IPS DF 6.9 (cell line): ENCODE measurements at regions not wholly inside any gene's neighbourhood (a gene's known extent, or its start where the extent isn't known, plus 50 kb on each side); places are given as distances from the start of the nearest gene placed in this dataset.
"Not testable (repeated sequence)": the region's sequence is repeated elsewhere in the genome, so short reads cannot be mapped to it uniquely, and the experiment has no call there.

Experiments
- DNase-seq: peaks from one replicate; pipeline ENCODE4 v3.0.0-alpha.2; 2013; ENCODE audit warnings: low read depth, low spot score
- H3K27ac ChIP-seq: one replicate; pipeline ENCODE4 v1.5.1; 2013; ENCODE audit warnings: low read length, control low read depth
- H3K27me3 ChIP-seq: 2 replicates; pipeline ENCODE4 v1.6.1; 2013; ENCODE audit warnings: mild to moderate bottlenecking, low read length; ENCODE audit not compliant: control insufficient read depth, insufficient read depth
- H3K36me3 ChIP-seq: 2 replicates; pipeline ENCODE4 v1.6.1; 2013; ENCODE audit warnings: low read length; ENCODE audit not compliant: control insufficient read depth, insufficient read depth
- H3K4me1 ChIP-seq: 2 replicates; pipeline ENCODE4 v1.6.1; 2013; ENCODE audit warnings: low read length; ENCODE audit not compliant: control insufficient read depth, insufficient read depth
- H3K4me3 ChIP-seq: 2 replicates; pipeline ENCODE4 v1.5.1; 2013; ENCODE audit warnings: mild to moderate bottlenecking, low read length
- H3K9me3 ChIP-seq: 2 replicates; pipeline ENCODE4 v1.6.1; 2013; ENCODE audit warnings: low read length, inconsistent platforms; ENCODE audit not compliant: control insufficient read depth, insufficient read depth
- WGBS: extraction: QIAGEN DNeasy Blood & Tissue Kit; methylation state at CpG from one replicate; pipeline ENCODE4 v1.1.7; 2013; ENCODE audit warnings: mixed read lengths, missing lambda C conversion rate; ENCODE audit not compliant: insufficient read length, insufficient coverage; 5-methylcytosine and 5-hydroxymethylcytosine counted together

GRCh38 chr6:112431803-112432202 lies 84.7 kb downstream of the RFPL4B start:
- Histone ChIP-seq H3K27ac (no peak overlapping the region), H3K27me3 (no peaks in the 10 kb centered on the region), H3K4me3 (no peak overlapping the region), H3K36me3 (no peaks in the 10 kb centered on the region), H3K4me1 (no peaks in the 10 kb centered on the region), H3K9me3 (no peaks in the 10 kb centered on the region)
- WGBS, result no CpG with 5 or more reads among the region's 2 CpGs
- DNase-seq, result no peak

GRCh38 chr6:112432853-112433252 lies 85.7 kb downstream of the RFPL4B start:
- Histone ChIP-seq H3K36me3 (no peaks in the 10 kb centered on the region), H3K9me3 (no peaks in the 10 kb centered on the region), H3K4me1 (no peaks in the 10 kb centered on the region), H3K4me3 (no peak overlapping the region), H3K27ac (no peak overlapping the region), H3K27me3 (no peaks in the 10 kb centered on the region)
- no peak for DNase-seq

- no peaks in the 10 kb centered on the region for H3K4me1 ChIP-seq
- DNase-seq, result no peak
- WGBS, result no CpG with 5 or more reads among the region's 1 CpG
Measured at GRCh38 chr6:112433457-112433856, 86.3 kb downstream of the RFPL4B start.

GRCh38 chr6:112434896-112435435 lies 87.8 kb downstream of the RFPL4B start:
- no peak overlapping the region for H3K4me3 ChIP-seq
- DNase-seq, result no peak
- H3K9me3 ChIP-seq, result no peaks in the 10 kb centered on the region
- no peaks in the 10 kb centered on the region for H3K36me3 ChIP-seq
- no peaks in the 10 kb centered on the region for H3K27me3 ChIP-seq
- no peak overlapping the region for H3K27ac ChIP-seq
- WGBS, result no CpG with 5 or more reads among the region's 2 CpGs
- H3K4me1 ChIP-seq, result no peaks in the 10 kb centered on the region

More at GRCh38 chr6:112433457-112433856, 86.3 kb downstream of the RFPL4B start:
- Histone ChIP-seq H3K9me3 (no peaks in the 10 kb centered on the region), H3K4me3 (no peak overlapping the region), H3K27ac (no peak overlapping the region), H3K36me3 (no peaks in the 10 kb centered on the region), H3K27me3 (no peaks in the 10 kb centered on the region)

- Histone ChIP-seq H3K9me3 (no peaks in the 10 kb centered on the region), H3K36me3 (no peaks in the 10 kb centered on the region), H3K4me1 (no peaks in the 10 kb centered on the region), H3K27me3 (no peaks in the 10 kb centered on the region), H3K27ac (no peak overlapping the region), H3K4me3 (no peak overlapping the region)
- no CpG with 5 or more reads among the region's 1 CpG for WGBS
- DNase-seq, result no peak
Measured at GRCh38 chr6:112437058-112437457, 89.9 kb downstream of the RFPL4B start.

- Histone ChIP-seq H3K4me3 (no peak overlapping the region), H3K36me3 (no peaks in the 10 kb centered on the region), H3K27ac (no peak overlapping the region), H3K27me3 (no peaks in the 10 kb centered on the region), H3K4me1 (no peaks in the 10 kb centered on the region), H3K9me3 (no peaks in the 10 kb centered on the region)
- WGBS, result no CpG with 5 or more reads among the region's 5 CpGs
- no peak for DNase-seq
Measured at GRCh38 chr6:112439010-112439409, 91.9 kb downstream of the RFPL4B start.

- H3K4me3 ChIP-seq, result no peak overlapping the region
- no CpG with 5 or more reads among the region's 1 CpG for WGBS
- H3K36me3 ChIP-seq, result no peaks in the 10 kb centered on the region
- no peak for DNase-seq
- H3K27ac ChIP-seq, result no peak overlapping the region
- H3K27me3 ChIP-seq, result no peaks in the 10 kb centered on the region
- H3K4me1 ChIP-seq, result no peaks in the 10 kb centered on the region
- H3K9me3 ChIP-seq, result no peaks in the 10 kb centered on the region
Measured at GRCh38 chr6:112439432-112439831, 92.3 kb downstream of the RFPL4B start.

- no peak overlapping the region for H3K27ac ChIP-seq
- no peak for DNase-seq
- H3K36me3 ChIP-seq, result no peaks in the 10 kb centered on the region
- H3K4me1 ChIP-seq, result no peaks in the 10 kb centered on the region
- no peak overlapping the region for H3K4me3 ChIP-seq
- H3K27me3 ChIP-seq, result no peaks in the 10 kb centered on the region
- WGBS, result no CpG with 5 or more reads among the region's 1 CpG
- no peaks in the 10 kb centered on the region for H3K9me3 ChIP-seq
Measured at GRCh38 chr6:112441607-112442006, 94.5 kb downstream of the RFPL4B start.

- WGBS, result no CpG with 5 or more reads among the region's 6 CpGs
- H3K27me3 ChIP-seq, result no peaks in the 10 kb centered on the region
- H3K4me1 ChIP-seq, result no peaks in the 10 kb centered on the region
- H3K9me3 ChIP-seq, result no peaks in the 10 kb centered on the region
- no peak overlapping the region for H3K4me3 ChIP-seq
- no peaks in the 10 kb centered on the region for H3K36me3 ChIP-seq
- DNase-seq, result no peak
- H3K27ac ChIP-seq, result no peak overlapping the region
Measured at GRCh38 chr6:112443179-112444065, 96.3 kb downstream of the RFPL4B start.

- no CpG with 5 or more reads among the region's 3 CpGs for WGBS
- not testable (repeated sequence) for H3K27me3 ChIP-seq, H3K36me3 ChIP-seq, H3K4me3 ChIP-seq, H3K4me1 ChIP-seq, H3K9me3 ChIP-seq, H3K27ac ChIP-seq, DNase-seq
Measured at GRCh38 chr6:112448786-112449185, 101.7 kb downstream of the RFPL4B start.

GRCh38 chr6:112450663-112451062 lies 103.5 kb downstream of the RFPL4B start:
- Histone ChIP-seq H3K4me3 (no peak overlapping the region), H3K36me3 (no peaks in the 10 kb centered on the region), H3K27me3 (no peaks in the 10 kb centered on the region), H3K27ac (no peak overlapping the region), H3K4me1 (no peaks in the 10 kb centered on the region), H3K9me3 (no peaks in the 10 kb centered on the region)
- DNase-seq, result no peak
